Liver (tissue), 8 donors: ENCODE measurements at regions not wholly inside any gene's neighbourhood (a gene's known extent, or its start where the extent isn't known, plus 50 kb on each side); places are given as distances from the start of the nearest gene placed in this dataset.

Experiments
- DNase-seq: peaks from one replicate; pipeline ENCODE4 v3.0.0-alpha.2; 2017; ENCODE audit warnings: low spot score
- H3K27ac ChIP-seq, 2 donors: one replicate each; pipeline ENCODE4 v1.7.0; 2013; ENCODE audit warnings: inconsistent platforms in 2 of 2, low read length in 2 of 2, control low read depth in 1 of 2, low read depth in 1 of 2, mild to moderate bottlenecking in 1 of 2
- H3K27me3 ChIP-seq, 4 donors: one replicate each; pipeline versions ENCODE4 v1.6.1 to v1.7.0; 2013; ENCODE audit warnings: low read length in 3 of 4, inconsistent platforms in 1 of 4, mild to moderate bottlenecking in 1 of 4, moderate library complexity in 1 of 4; ENCODE audit not compliant: control insufficient read depth in 4 of 4, insufficient read depth in 4 of 4
- H3K36me3 ChIP-seq, 4 donors: one replicate each; pipeline versions ENCODE4 v1.6.1 to v1.7.0; 2013; ENCODE audit warnings: low read length in 3 of 4, mild to moderate bottlenecking in 3 of 4, low read depth in 1 of 4, moderate library complexity in 1 of 4; ENCODE audit not compliant: control insufficient read depth in 4 of 4, insufficient read depth in 3 of 4
- H3K4me1 ChIP-seq, 4 donors: one replicate each; pipeline versions ENCODE4 v1.6.1 to v1.7.0; 2013; ENCODE audit warnings: low read length in 3 of 4, mild to moderate bottlenecking in 3 of 4, moderate library complexity in 1 of 4; ENCODE audit not compliant: control insufficient read depth in 4 of 4, insufficient read depth in 4 of 4
- H3K4me3 ChIP-seq, 3 donors: one replicate each; pipeline versions ENCODE4 v1.6.1 to v1.7.0; 2013; ENCODE audit warnings: low read length in 3 of 3, control low read depth in 1 of 3, low read depth in 1 of 3, mild to moderate bottlenecking in 1 of 3
- H3K9ac ChIP-seq, 2 donors: one replicate each; pipeline ENCODE4 v1.7.0; 2013; ENCODE audit warnings: low read length in 2 of 2, mild to moderate bottlenecking in 2 of 2, moderate library complexity in 2 of 2, control low read depth in 1 of 2, low read depth in 1 of 2
- H3K9me3 ChIP-seq, 4 donors: one replicate each; pipeline versions ENCODE4 v1.6.1 to v1.7.0; 2013; ENCODE audit warnings: low read length in 3 of 4; ENCODE audit not compliant: control insufficient read depth in 4 of 4
- ATF3 ChIP-seq: IDR thresholded peaks from 2 replicates; pipeline ENCODE4 v1.6.1; 2016; ENCODE audit warnings: antibody characterized with exemption
- CTCF ChIP-seq: fragments of 150-350 bp; IDR thresholded peaks from 2 replicates; pipeline ENCODE4 v1.5.1; 2017; ENCODE audit warnings: improper control_type of control experiment, low read depth, low read length; ENCODE audit not compliant: missing input control
- FOXA1 ChIP-seq: IDR thresholded peaks from 2 replicates; pipeline ENCODE4 v1.6.1; 2016; ENCODE audit warnings: antibody characterized with exemption
- FOXA2 ChIP-seq: IDR thresholded peaks from 2 replicates; pipeline ENCODE4 v1.6.1; 2016; ENCODE audit warnings: antibody characterized with exemption
- GABPA ChIP-seq, 2 donors: IDR thresholded peaks in 1 of 2; conservative IDR thresholded peaks in 1 of 2; 2 replicates each; pipeline ENCODE4 v1.6.1; 2016; ENCODE audit warnings: antibody characterized with exemption in 2 of 2, mild to moderate bottlenecking in 1 of 2, moderate library complexity in 1 of 2
- HNF4A ChIP-seq, 2 donors: conservative IDR thresholded peaks; 2 replicates each; pipeline ENCODE4 v1.6.1; 2016; ENCODE audit warnings: antibody characterized with exemption in 2 of 2, mild to moderate bottlenecking in 2 of 2
- HNF4G ChIP-seq: IDR thresholded peaks from 2 replicates; pipeline ENCODE4 v1.6.1; 2016; ENCODE audit warnings: antibody characterized with exemption
- JUND ChIP-seq, 2 donors: IDR thresholded peaks; 2 replicates each; pipeline ENCODE4 v1.6.1; 2016; ENCODE audit warnings: antibody characterized with exemption in 2 of 2
- NR2F2 ChIP-seq: IDR thresholded peaks from 2 replicates; pipeline ENCODE4 v1.6.1; 2016; ENCODE audit warnings: antibody characterized with exemption
- RAD21 ChIP-seq, 2 donors: IDR thresholded peaks; 2 replicates each; pipeline ENCODE4 v1.6.1; 2016; ENCODE audit warnings: antibody characterized with exemption in 2 of 2, mild to moderate bottlenecking in 2 of 2
- REST ChIP-seq: IDR thresholded peaks from 2 replicates; pipeline ENCODE4 v1.6.1; 2016; ENCODE audit warnings: antibody characterized with exemption, mild to moderate bottlenecking
- RXRA ChIP-seq, 2 donors: IDR thresholded peaks; 2 replicates each; pipeline ENCODE4 v1.6.1; 2017 to 2018; ENCODE audit warnings: antibody characterized with exemption in 2 of 2, mild to moderate bottlenecking in 1 of 2
- SP1 ChIP-seq: IDR thresholded peaks from 2 replicates; pipeline ENCODE4 v1.6.1; 2018; ENCODE audit warnings: antibody characterized with exemption, mild to moderate bottlenecking
- TAF1 ChIP-seq: conservative IDR thresholded peaks from 2 replicates; pipeline ENCODE4 v1.6.1; 2016; ENCODE audit warnings: antibody characterized with exemption, mild to moderate bottlenecking
- YY1 ChIP-seq: IDR thresholded peaks from 2 replicates; pipeline ENCODE4 v1.6.1; 2016; ENCODE audit warnings: antibody characterized with exemption, mild to moderate bottlenecking
- WGBS: extraction: QIAGEN DNeasy Blood & Tissue Kit; methylation state at CpG from one replicate; pipeline ENCODE4 v1.1.7; 2013; 5-methylcytosine and 5-hydroxymethylcytosine counted together
- donor health status: healthy.
- donor health status: healthy.
- donor health status: healthy.
- donor health status: healthy.
- donor health status: healthy.

- H3K9ac ChIP-seq: no peak overlapping the region
- H3K9me3 ChIP-seq: peaks cover 0 to 3% (median 0%) of the 10 kb centered on the region in 4 donors
- H3K4me3 ChIP-seq: no peak overlapping the region
- DNase-seq: no peak
- H3K4me1 ChIP-seq: no peaks in the 10 kb centered on the region
- 78% methylated on average over 3 of the region's 3 CpGs for WGBS
- no peaks in the 10 kb centered on the region for H3K36me3 ChIP-seq
- no peaks in the 10 kb centered on the region for H3K27me3 ChIP-seq
- no peak overlapping the region for H3K27ac ChIP-seq
- TF ChIP-seq GABPA (IDR thresholded peaks at IDR 0.05 in 1 of 2, conservative IDR thresholded peaks at IDR 0.05 in 1 of 2) (no peak), FOXA1 (no peak), FOXA2 (no peak), NR2F2 (no peak), TAF1 (no peak), RXRA (IDR thresholded peaks at IDR 0.05) (no peak)
Measured at GRCh38 chr2:212921061-212921460, 230.4 kb downstream of the IKZF2 start.

DNA sequence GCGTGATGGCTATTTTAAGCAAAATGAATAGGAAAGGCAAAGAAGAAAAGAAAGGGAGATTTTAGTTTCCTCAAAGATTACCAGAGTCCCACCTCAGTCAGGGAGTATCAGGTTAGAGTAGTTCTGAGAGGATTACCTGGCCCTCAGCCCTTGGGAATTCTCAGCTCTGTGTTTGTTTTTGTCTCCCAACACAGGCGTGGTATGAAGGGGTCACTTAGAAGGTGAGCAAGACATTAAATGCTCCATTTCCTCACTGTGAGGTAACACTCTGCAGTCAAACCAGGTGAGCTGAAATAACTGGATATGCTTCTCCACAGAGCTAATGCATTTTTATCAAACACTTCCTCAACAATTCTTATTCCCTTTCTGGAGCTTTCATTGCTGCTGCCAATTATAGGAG lies 232.2 kb downstream of the IKZF2 start:
- Histone ChIP-seq H3K9me3 (no peaks in the 10 kb centered on the region), H3K27ac (no peak overlapping the region), H3K36me3 (no peaks in the 10 kb centered on the region), H3K27me3 (no peaks in the 10 kb centered on the region), H3K4me1 (no peaks in the 10 kb centered on the region), H3K9ac (no peak overlapping the region), H3K4me3 (no peak overlapping the region)
- no peak for DNase-seq
- TF ChIP-seq HNF4G: no peak
- no peak for TF ChIP-seq GABPA (IDR thresholded peaks at IDR 0.05 in 1 of 2, conservative IDR thresholded peaks at IDR 0.05 in 1 of 2)
- TF ChIP-seq SP1: no peak
- TF ChIP-seq NR2F2: no peak
- no peak for TF ChIP-seq RXRA (IDR thresholded peaks at IDR 0.05)
- no peak for TF ChIP-seq YY1
- no peak for TF ChIP-seq CTCF
- TF ChIP-seq RAD21 (IDR thresholded peaks at IDR 0.05): no peak
- no peak for TF ChIP-seq HNF4A (conservative IDR thresholded peaks at IDR 0.05)
- no peak for TF ChIP-seq ATF3
- no peak for TF ChIP-seq TAF1
- no peak for TF ChIP-seq FOXA1
- TF ChIP-seq REST: no peak
- no peak for TF ChIP-seq JUND (IDR thresholded peaks at IDR 0.05)
- whole genome bisulfite sequencing: 41% methylated on average over 2 of the region's 2 CpGs
